ENCODE measurements at regions not wholly inside any gene's neighbourhood (a gene's known extent, or its start where the extent isn't known, plus 50 kb on each side); places are given as distances from the start of the nearest gene placed in this dataset.
"Not testable (repeated sequence)": the region's sequence is repeated elsewhere in the genome, so short reads cannot be mapped to it uniquely, and the experiment has no call there.

DNA sequence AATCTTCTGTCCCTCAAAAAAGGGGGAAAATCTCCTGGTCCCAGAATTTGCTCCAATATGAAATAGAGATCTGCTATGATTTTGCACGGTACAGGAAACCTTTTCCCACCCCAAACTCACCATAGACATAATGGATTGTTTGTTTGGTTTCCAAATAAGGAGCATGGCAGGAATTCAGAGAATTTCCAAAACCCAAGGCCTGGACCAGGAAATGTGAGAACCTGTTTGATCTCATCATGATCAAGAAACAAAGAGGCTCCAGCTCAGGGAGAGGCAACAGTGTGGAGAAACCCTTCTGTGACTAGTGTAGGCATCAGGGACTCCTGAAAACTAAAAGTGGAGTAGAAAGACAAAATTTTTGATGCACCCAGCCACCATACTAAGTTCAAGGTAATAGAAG lies 1548.1 kb upstream of the LRRTM3 start:
- no peak overlapping the region for H3K4me3 Mint-ChIP-seq
- no peaks in the 10 kb centered on the region for H3K4me1 Mint-ChIP-seq
- H3K27me3 Mint-ChIP-seq, result no peaks in the 10 kb centered on the region
- CTCF ChIA-PET, result no interaction called here
- H3K27ac Mint-ChIP-seq, result no peak overlapping the region
- DNase-seq, result no peak
- H3K36me3 Mint-ChIP-seq (ENCODE audit: low read depth), result no peaks in the 10 kb centered on the region
- H3K9me3 Mint-ChIP-seq, result no peaks in the 10 kb centered on the region
- POLR2A ChIA-PET, result no interaction called here

DNA sequence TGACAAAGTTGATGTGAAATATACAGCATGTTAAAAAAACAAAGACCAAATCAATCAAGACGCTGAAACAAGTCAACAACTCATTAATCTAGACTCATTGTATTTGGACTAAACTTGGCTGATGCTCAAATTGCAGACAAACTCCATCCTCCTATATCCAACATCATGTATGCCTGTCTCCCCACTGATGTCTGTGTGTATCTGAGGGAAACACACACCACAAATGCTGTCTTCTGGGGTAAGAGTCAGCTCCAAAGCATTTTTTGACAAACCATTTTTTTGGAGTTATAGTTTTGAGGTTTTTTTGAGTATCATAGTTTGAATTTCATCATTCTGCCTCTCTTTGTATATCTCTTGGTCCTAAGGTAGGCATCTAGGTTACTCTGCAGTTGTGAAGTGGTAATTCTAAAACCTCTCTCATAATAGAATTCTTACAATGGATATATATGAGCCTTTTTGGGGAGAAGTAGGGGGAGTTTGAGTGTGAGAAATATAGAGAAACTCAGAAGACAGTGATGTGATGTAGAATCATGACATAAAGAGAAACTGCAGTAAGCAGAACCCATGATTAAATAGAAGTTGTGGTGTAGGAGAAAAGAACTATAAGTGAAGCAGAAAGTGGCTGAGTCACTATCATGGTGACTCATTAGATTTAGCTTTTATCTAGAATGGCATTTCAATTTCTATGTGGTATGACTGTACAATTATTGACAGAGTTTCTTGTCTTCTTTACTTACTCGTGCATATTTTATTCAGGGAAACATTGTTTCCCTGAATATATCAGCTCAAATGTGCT lies 1531.1 kb upstream of the LRRTM3 start:
- no peak for DNase-seq
- H3K27ac Mint-ChIP-seq, result no peak overlapping the region
- H3K36me3 Mint-ChIP-seq (ENCODE audit: low read depth), result no peaks in the 10 kb centered on the region
- no peaks in the 10 kb centered on the region for H3K27me3 Mint-ChIP-seq
- no peak overlapping the region for H3K4me3 Mint-ChIP-seq
- ChIA-PET CTCF (no interaction called here), POLR2A (no interaction called here)
- H3K4me1 Mint-ChIP-seq, result no peaks in the 10 kb centered on the region
- H3K9me3 Mint-ChIP-seq, result no peaks in the 10 kb centered on the region

DNA sequence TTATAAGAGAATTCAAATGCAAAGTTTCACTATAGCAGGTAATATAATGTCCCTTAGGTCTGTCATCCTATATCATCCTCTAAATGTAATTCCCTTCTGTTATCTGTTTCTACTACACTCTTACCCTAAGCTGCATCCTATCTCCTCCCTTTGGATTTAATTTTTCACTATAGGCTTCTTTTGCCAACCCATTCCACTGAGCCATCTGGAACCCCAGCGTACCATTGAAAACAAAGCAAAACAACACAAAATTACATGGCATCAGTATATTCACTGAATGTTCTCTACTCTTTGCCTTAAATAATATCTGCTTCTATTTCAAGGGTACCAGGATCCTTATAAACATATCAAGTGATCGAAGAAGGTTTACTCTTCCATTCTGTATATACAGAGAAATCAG lies 1530.2 kb upstream of the LRRTM3 start:
- H3K4me1 Mint-ChIP-seq, result no peaks in the 10 kb centered on the region

DNA sequence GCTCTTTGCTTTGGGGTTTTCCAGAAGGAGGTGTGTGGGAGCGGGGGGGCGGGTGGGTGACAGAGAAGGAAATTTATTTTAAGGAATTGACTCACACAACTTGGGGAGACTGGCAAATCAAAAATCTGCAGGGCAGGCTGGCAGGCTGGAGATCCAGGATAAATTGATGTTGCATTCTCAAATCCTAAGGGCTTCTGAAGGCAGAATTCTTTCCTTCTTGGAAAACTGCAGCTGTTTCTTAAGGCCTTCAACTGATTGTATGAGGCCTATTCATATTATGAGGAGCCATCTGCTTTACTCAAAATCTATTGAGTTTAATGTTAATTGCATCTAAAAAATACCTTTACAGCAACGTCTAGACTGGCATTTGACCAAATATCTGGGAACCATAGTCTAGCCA lies 1528.8 kb upstream of the LRRTM3 start:
- ChIA-PET POLR2A (no interaction called here), CTCF (no interaction called here)
- no peaks in the 10 kb centered on the region for H3K36me3 Mint-ChIP-seq (ENCODE audit: low read depth)
- H3K4me1 Mint-ChIP-seq, result no peaks in the 10 kb centered on the region
- no peaks in the 10 kb centered on the region for H3K27me3 Mint-ChIP-seq
- no peak for DNase-seq
- no peaks in the 10 kb centered on the region for H3K9me3 Mint-ChIP-seq
- H3K27ac Mint-ChIP-seq, result no peak overlapping the region
- no peak overlapping the region for H3K4me3 Mint-ChIP-seq

More for the DNA sequence above, 1530.2 kb upstream of the LRRTM3 start:
- Mint-ChIP-seq H3K27ac (no peak overlapping the region), H3K27me3 (no peaks in the 10 kb centered on the region), H3K9me3 (no peaks in the 10 kb centered on the region), H3K36me3 (ENCODE audit: low read depth) (no peaks in the 10 kb centered on the region), H3K4me3 (no peak overlapping the region)
- no peak for DNase-seq
- CTCF ChIA-PET, result no interaction called here
- POLR2A ChIA-PET, result no interaction called here

DNA sequence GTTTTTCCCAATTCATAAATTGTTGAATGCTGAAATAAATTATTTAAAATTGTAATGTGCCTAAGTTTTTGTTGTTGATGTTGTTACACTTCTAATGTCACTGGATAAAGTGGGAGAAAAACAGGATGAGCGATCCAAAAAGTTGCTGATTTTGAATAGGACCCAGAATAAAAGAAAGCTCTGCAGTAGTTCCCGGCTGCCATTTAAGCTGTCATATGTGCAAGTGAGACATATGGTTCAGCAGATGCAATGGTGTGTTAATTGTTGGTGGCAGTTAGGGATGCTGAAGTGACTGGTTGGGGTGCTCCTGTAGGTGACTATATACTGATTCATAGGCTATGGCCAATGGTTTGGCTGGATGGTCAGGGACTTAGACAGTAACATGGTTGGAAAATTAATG lies 1517.4 kb upstream of the LRRTM3 start:
- ChIA-PET POLR2A (no interaction called here), CTCF (no interaction called here)
- Mint-ChIP-seq H3K27ac (no peak overlapping the region), H3K36me3 (ENCODE audit: low read depth) (no peaks in the 10 kb centered on the region), H3K4me1 (no peaks in the 10 kb centered on the region), H3K4me3 (no peak overlapping the region), H3K27me3 (no peaks in the 10 kb centered on the region), H3K9me3 (peaks cover 4% of the 10 kb centered on the region)
- DNase-seq, result no peak

DNA sequence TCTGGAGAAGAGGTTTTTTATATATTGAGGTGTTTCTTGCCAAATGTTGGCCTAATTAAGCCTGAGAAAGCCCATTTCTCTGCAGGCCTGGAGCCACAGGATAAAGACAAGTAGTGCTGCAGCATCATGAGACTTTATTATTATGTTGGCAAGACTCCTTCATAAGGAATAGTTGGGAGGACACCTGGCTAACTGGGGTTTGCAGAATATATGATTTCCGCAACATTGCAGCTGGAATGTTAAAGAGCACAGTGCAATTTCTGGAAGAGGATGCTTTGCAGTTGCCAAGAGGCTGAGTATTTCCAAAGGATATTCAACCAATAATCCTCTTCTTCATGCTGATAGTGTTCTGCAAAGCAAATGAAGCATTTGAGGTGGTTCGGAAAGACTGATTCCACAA lies 1512.8 kb upstream of the LRRTM3 start:
- Mint-ChIP-seq H3K27me3 (no peaks in the 10 kb centered on the region), H3K4me1 (no peaks in the 10 kb centered on the region), H3K36me3 (ENCODE audit: low read depth) (no peaks in the 10 kb centered on the region), H3K9me3 (peaks cover 8% of the 10 kb centered on the region), H3K27ac (no peak overlapping the region), H3K4me3 (no peak overlapping the region)
- ChIA-PET CTCF (no interaction called here), POLR2A (no interaction called here)
- no peak for DNase-seq

DNA sequence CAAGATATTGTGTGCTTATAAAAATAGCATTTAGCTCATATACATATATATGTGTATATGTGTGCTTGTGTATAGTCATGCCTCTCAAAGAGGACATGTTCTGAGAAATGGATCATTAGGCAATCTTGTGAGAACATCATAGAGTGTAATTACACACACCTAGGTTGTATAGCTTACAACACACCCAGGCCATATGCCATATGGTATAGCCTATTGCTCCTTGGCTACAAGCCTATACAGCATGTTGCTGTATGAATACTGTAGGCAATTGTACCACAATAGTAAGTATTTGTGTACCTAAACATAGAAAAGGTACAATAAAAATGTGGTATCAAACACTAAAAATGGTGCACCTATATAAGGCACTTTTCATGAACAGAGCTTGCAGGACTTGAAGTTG lies 1510.5 kb upstream of the LRRTM3 start:
- H3K27ac Mint-ChIP-seq, result no peak overlapping the region
- no peaks in the 10 kb centered on the region for H3K27me3 Mint-ChIP-seq
- H3K4me1 Mint-ChIP-seq, result no peaks in the 10 kb centered on the region
- DNase-seq, result no peak
- ChIA-PET CTCF (no interaction called here), POLR2A (no interaction called here)
- H3K9me3 Mint-ChIP-seq, result peaks cover 10% of the 10 kb centered on the region
- no peaks in the 10 kb centered on the region for H3K36me3 Mint-ChIP-seq (ENCODE audit: low read depth)
- no peak overlapping the region for H3K4me3 Mint-ChIP-seq

DNA sequence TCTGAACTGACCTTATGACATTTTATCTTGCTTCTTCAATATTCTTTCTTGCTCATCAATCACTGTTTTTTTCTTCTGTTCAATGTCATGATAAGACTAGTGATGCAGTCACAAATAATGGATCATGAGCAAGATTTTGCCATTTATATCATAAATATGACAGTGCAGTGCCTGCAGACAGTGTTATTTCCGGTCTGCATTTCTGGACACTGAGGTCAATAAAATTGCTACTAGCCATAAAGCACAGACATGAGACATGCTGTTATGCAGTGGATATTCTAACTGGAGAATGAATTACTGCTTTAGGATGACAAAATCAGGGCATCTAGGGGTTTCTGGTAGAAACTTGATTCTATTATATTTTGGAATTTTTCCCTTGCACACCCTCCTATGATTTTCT lies 1509.7 kb upstream of the LRRTM3 start:
- Mint-ChIP-seq H3K27me3 (no peaks in the 10 kb centered on the region), H3K27ac (no peak overlapping the region), H3K9me3 (peaks cover 10% of the 10 kb centered on the region), H3K4me3 (no peak overlapping the region), H3K4me1 (no peaks in the 10 kb centered on the region), H3K36me3 (ENCODE audit: low read depth) (no peaks in the 10 kb centered on the region)
- POLR2A ChIA-PET, result no interaction called here
- DNase-seq, result no peak
- CTCF ChIA-PET, result no interaction called here

DNA sequence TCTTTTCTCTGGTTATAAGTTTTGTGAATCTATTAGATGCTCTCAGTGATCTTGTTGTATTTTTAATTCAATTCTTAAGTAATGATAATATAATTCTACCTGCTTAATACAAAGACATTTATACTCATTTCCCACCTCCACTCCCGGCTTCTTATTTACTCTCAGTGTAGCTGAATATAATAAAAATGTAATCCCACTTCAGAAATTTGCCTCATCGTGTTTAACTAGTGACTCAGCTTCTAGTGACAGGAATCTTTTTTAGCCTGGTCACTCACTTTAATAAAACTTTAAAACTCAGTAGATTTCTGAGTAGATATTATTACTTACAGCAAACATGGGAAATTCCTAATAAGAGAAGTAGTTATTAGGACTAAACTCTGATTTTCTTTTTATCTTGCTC lies 1506.2 kb upstream of the LRRTM3 start:
- Mint-ChIP-seq H3K4me3 (no peak overlapping the region), H3K4me1 (no peaks in the 10 kb centered on the region), H3K27ac (no peak overlapping the region), H3K27me3 (no peaks in the 10 kb centered on the region), H3K9me3 (peaks cover 6% of the 10 kb centered on the region), H3K36me3 (ENCODE audit: low read depth) (no peaks in the 10 kb centered on the region)
- no peak for DNase-seq
- CTCF ChIA-PET, result no interaction called here
- POLR2A ChIA-PET, result no interaction called here

DNA sequence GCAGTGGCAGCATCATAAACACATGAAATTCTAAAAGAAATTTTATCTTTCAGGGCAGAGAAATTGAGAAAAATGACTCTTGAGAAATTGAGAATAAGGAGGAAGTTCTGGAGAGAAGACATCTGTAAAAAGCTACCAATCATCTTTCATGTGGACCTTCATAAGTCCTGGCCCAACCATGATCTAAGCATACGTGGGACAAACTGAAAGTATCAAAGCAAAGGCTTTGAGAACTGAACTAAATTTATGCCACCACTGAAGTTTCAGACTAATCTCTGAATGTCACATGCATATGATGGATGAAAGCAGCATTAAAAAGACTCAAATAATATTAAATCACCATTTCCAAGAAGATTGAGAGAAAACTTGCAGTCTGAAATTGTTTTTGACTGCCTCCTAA lies 1502.8 kb upstream of the LRRTM3 start:
- Mint-ChIP-seq H3K4me1 (no peaks in the 10 kb centered on the region), H3K27ac (no peak overlapping the region), H3K9me3 (peaks cover 5% of the 10 kb centered on the region), H3K27me3 (no peaks in the 10 kb centered on the region), H3K4me3 (no peak overlapping the region), H3K36me3 (ENCODE audit: low read depth) (no peaks in the 10 kb centered on the region)
- CTCF ChIA-PET, result no interaction called here
- no peak for DNase-seq
- POLR2A ChIA-PET, result no interaction called here

DNA sequence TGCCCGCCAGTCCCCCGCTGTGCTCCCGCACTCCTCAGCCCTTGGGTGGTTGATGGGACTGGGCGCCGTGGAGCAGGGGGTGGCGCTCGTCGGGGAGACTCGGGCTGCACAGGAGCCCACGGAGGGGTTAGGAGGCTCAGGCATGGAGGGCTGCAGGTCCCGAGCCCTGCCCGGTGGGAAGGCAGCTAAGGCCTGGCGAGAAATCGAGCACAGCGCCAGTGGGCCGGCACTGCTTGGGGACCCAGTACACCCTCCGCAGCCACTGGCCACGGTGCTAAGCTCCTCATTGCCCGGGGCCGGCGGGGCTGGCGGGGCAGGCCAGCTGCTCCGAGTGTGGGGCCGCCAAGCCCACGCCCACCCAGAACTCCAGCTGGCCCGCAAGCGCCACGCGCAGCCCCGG lies 1496.5 kb upstream of the LRRTM3 start:
- H3K27me3 Mint-ChIP-seq; DNase-seq; H3K36me3 Mint-ChIP-seq (ENCODE audit: low read depth); POLR2A ChIA-PET; H3K4me3 Mint-ChIP-seq; H3K4me1 Mint-ChIP-seq; H3K27ac Mint-ChIP-seq; H3K9me3 Mint-ChIP-seq; CTCF ChIA-PET: not testable (repeated sequence)

DNA sequence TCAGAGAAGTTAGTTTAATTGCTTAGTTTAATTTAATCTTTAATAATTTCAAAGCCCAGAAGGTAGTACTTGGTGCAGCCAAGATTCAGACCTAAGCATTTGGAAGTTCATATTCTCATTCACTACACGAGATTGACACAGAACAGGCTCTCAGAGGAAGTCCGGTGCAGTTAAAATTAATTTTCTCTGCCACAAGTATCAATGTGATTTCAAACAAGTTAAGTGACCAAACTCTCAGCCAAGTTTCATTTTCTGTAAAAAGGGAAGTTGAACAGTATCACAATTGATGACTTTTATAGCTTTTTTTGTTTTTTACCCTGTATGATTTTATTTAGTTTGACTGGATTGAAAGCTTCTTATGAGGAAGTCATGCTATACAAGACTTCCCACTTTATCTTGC lies 1494.9 kb upstream of the LRRTM3 start:
- ChIA-PET CTCF (no interaction called here), POLR2A (no interaction called here)
- DNase-seq, result no peak
- Mint-ChIP-seq H3K4me1 (no peaks in the 10 kb centered on the region), H3K27me3 (no peaks in the 10 kb centered on the region), H3K27ac (no peak overlapping the region), H3K4me3 (no peak overlapping the region), H3K36me3 (ENCODE audit: low read depth) (no peaks in the 10 kb centered on the region), H3K9me3 (peaks cover 3% of the 10 kb centered on the region)

DNA sequence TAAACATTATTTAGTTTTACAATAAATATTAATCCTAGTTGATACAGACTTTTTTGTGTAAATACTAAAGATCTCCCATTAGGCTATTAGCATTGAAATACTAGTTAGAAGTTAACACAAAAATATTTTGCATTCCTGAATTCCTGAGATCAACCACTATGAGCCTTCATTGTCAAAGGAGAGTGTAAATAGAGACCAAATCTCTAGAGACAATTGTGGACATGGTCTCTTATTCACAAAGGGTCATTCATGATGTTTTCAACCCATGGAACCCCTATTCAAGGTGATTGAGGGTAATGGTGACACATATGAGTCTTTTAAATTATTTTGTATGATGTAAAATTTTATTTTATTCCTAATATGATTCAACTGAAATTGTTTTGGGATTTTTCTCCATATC lies 1454.8 kb upstream of the LRRTM3 start:
- H3K27ac Mint-ChIP-seq, result no peak overlapping the region
- no peak for DNase-seq
- H3K4me1 Mint-ChIP-seq, result no peaks in the 10 kb centered on the region
- ChIA-PET CTCF (no interaction called here), POLR2A (no interaction called here)
- H3K4me3 Mint-ChIP-seq, result no peak overlapping the region
- no peaks in the 10 kb centered on the region for H3K27me3 Mint-ChIP-seq
- no peaks in the 10 kb centered on the region for H3K36me3 Mint-ChIP-seq (ENCODE audit: low read depth)
- peaks cover 2% of the 10 kb centered on the region for H3K9me3 Mint-ChIP-seq

DNA sequence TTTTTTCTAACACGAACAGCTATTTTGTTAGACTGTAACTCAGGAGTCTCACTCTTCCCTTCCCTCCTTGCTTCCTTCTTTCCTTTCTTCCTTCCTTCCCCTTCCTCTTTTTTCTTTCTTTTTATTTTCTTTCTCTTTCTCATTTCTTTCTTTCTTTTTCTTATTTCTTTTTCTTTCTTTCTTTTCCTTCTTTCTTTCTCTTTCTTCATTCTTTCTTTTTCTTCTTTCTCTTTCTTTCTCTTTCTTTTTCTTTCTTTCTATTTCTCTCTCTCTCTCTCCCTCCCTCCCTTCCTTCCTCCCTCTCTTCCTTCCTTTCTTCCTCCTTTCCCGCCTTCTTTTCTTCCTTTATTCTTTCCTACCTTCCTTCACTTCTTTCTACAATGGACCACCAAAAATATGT lies 1443.0 kb upstream of the LRRTM3 start:
- no peak for DNase-seq
- Mint-ChIP-seq H3K36me3 (ENCODE audit: low read depth) (no peaks in the 10 kb centered on the region), H3K27ac (peak overlapping the region; percentile 36), H3K4me1 (no peaks in the 10 kb centered on the region), H3K9me3 (peaks cover 3% of the 10 kb centered on the region), H3K27me3 (no peaks in the 10 kb centered on the region), H3K4me3 (no peak overlapping the region)
- ChIA-PET POLR2A (no interaction called here), CTCF (no interaction called here)
